GM18499 (cell line): ENCODE measurements at regions not wholly inside any gene's neighbourhood (a gene's known extent, or its start where the extent isn't known, plus 50 kb on each side); places are given as distances from the start of the nearest gene placed in this dataset.
"Not testable (repeated sequence)": the region's sequence is repeated elsewhere in the genome, so short reads cannot be mapped to it uniquely, and the experiment has no call there.

Source experiments
- ATAC-seq: cut with Tn5 transposase; IDR thresholded peaks from one replicate; pipeline ENCODE4 v1.9.1; 2021; ENCODE audit warnings: moderate number of reproducible peaks; ENCODE audit not compliant: insufficient read depth, unreplicated experiment

DNA sequence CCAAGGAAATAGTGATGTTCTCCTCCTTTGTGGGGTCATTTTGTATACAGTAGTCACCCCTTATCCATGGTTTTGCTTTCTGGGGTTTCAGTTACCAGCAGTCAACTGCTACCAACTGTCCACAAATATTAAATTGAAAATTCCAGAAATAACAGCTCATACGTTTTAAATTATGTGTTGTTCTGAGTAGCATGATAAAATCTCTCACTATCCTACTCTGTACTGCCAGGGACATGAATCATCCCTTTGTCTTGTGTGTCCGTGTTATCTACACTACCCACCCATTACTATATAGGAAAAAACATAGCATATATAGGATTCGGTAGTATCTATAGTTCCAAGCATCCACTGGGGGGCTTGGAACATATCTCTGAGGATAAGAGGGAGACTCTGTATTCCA, 120.9 kb upstream of the DCC start:
- ATAC-seq = no peak

GRCh38 chr18:52220062-52220591, 119.9 kb upstream of the DCC start:
- no peak for ATAC-seq

DNA sequence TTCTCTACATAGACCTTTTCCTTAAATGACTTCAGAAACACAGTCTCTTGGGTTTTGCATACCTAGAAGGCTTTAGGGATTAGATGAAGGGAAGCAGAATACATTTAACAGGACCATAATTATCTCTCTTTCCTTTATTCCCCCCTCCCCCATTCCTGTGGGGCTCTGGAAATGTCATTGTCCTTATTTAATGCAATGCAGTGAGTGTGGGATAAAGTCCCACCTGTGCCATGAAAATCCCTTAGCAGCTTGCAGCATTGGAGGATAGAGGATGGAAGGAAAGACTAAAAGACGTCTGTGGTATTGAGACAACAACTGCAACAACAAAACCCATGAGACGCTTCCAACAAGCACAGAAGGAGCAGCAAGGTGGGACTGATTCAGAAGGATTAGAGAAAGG, 117.8 kb upstream of the DCC start:
- ATAC-seq = no peak

DNA sequence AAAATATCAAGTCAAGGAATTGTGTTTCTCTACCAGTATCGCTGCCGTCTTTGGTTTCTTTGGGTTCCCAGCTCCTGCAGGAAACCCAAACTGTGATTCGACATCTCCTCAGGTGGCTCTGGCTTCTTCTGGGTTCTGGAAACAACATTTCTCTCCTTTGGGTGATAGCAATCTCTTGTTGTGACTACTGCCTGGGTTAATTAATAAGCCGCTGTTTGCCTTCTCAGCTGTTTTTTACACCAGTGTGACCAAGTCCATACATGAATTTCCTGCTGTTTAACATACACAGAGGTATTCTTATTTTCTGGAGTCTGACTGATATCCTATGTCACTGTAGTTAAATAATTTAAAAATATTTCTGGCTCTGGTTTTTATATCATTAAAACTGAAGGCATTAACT, 112.5 kb upstream of the DCC start:
- no peak for ATAC-seq

DNA sequence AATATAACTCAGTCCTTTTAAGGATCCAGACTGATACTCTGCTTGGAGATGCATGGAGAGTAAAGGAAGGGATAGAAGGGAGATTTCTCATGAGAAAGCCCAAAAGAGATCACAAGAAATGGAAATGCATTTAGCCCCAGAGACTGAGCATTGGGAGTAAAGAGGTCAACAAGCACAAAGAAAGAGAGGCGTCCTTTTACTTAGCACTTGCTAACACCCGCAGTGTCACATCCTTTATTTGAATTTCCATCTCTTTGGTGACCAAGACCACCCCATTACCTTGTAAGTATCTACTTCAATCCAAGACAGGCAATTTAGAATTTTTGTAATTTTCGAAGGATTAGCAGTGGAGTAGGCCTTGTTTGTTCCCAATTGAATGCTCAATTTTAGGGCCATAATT, 111.8 kb upstream of the DCC start:
- no peak for ATAC-seq

DNA sequence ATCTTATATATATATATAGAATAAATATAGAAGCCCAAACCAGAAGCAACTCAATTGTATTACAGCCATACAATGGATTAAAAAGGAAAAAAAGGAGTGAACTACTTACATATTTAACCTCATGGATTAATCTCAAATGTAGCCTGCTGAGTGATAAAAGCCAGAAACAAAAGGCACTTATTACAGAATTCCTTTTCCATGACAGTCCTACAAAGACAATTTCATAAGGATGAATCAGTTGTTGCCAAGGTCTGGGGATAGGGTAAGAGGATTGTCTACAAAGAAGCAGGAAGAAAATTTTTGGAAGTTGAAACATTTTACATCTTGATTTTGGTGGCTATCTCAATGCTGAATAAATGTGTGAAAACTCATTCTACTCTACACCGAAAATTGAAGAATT, 103.9 kb upstream of the DCC start:
- ATAC-seq = no peak

- no peak for ATAC-seq
These were observed 102.4 kb upstream of the DCC start for GRCh38 chr18:52237551-52237950.

- ATAC-seq = no peak
These were observed 97.3 kb upstream of the DCC start for GRCh38 chr18:52242711-52243110.

- no peak for ATAC-seq
These were observed 95.3 kb upstream of the DCC start for GRCh38 chr18:52244658-52245057.

GRCh38 chr18:52254367-52254766, 85.6 kb upstream of the DCC start:
- ATAC-seq = no peak

- ATAC-seq = not testable (repeated sequence)
These were observed 82.6 kb upstream of the DCC start for GRCh38 chr18:52257417-52257816.

DNA sequence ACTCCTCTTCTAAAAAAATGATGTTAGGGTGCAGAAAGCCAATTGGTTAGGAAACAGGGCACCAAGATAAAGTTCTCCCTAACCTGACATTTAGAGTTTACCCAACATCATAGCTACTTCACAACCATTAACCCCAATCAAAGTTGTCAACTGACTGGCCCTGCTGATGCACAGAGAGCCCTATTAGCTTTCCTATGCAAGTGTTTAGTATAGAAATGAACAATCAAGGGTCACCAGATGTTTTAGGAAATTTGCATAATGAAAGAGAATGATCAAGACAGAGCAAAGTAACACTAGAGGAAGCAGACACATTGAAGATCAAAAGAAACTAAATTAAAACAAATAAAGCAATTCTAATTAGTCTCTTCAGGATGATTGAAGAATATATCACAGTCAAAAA, 64.2 kb upstream of the DCC start:
- ATAC-seq = no peak

DNA sequence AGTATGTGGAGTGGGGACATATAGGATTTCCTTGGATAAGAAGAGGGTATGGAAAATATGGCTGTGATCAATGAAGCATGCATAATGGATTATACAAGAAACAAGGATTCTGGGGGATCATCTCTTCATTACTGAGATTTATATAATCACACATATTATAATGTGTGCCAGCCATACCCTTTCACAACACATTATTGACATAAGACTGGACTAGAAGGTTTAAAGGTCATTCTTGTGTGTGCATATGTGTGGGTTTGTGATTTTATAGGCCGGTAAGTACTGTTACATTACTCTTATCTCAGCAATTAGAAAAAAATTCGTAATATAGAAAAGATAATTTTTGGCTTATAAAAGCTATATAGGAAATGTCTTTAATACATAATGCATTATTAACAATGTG, 62.2 kb upstream of the DCC start:
- no peak for ATAC-seq

- no peak for ATAC-seq
These were observed 61.8 kb upstream of the DCC start for GRCh38 chr18:52278191-52278590.

DNA sequence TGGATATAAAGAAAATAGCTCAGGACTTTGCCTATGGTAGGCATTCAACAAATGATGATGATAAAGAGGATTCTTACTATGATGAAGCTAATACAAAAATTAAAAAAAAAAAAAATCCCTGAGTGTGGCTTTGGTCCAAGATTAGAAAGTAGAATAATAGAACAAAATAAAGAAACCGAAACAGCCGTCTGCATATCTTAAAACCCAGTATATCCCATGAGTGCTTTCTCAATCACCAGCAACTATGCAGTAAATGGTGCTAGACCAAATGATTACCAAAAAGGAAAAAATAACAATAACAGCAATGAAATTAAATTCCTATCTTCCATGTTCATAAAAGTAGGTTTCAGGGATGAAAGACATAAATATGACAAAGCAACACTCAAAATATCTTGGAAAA, 59.3 kb upstream of the DCC start:
- ATAC-seq = no peak

DNA sequence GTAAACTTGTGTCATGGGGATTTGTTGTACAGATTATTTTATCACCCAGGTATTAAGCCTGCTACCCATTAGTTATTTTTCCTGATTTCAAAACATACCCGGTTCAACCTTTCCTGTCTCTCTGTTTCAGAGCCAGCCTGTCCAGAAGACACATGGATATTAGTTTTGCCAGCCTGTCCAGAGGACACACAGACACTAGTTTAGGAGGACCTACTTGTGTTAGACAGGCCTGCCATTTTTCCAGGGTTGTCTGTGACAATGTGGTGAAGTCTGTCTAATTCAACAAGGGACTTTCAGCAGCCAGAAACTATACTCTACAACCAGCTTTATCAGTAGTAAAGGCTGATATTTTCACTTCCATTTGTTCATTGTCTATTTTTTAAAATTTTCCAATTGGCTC, 56.1 kb upstream of the DCC start:
- no peak for ATAC-seq

DNA sequence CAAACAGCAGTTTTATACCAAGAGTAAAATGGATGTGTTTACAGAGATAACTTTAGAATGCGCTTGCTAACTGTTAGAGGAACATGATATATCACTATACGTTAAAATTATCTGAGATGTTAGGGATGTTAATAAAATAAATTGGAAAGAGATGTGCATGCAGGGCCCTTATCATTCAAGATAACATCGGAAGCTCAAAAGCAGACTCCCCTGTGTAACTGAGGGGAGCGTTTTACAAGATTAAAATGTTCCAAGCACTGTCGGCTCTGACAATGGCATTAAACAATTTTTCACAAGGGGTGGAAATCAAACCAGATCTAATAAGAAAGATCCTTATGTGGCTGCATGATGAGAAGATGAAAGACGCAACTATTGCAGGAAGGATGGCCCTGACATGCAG, 53.3 kb upstream of the DCC start:
- ATAC-seq = no peak

- ATAC-seq = no peak
These were observed 52.8 kb upstream of the DCC start for GRCh38 chr18:52287151-52287550.

- ATAC-seq = no peak
These were observed 51.5 kb upstream of the DCC start for GRCh38 chr18:52288403-52289004.

DNA sequence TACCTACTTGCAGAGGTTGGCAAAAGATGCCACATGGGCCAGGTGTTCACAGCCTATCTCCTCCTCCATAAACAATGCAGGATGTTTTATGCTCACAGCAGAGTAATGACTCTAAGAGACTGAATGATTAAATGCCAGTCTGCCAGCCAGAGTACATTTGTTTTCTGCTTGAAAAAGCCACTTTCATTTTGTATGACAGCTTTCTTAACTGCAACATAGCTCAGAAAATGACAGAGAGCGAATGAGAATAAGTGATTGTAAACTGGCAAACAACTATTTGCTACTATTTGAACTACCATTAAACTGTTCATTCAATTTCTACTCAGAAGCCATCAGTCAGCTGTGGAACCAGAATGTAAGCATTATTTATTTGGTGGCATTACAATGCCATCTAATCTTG, 50.6 kb upstream of the DCC start:
- no peak for ATAC-seq
